Natural killer cell treated with Interleukin-12 subunit alpha and Interleukin-12 subunit beta and Interleukin-15 and Interleukin-18, amount 100 ng/mL, for 72 hours (primary cell): ENCODE measurements at regions not wholly inside any gene's neighbourhood (a gene's known extent, or its start where the extent isn't known, plus 50 kb on each side); places are given as distances from the start of the nearest gene placed in this dataset.

Experiments
- ATAC-seq, 2 donors: fragments of 150-1000 bp; cut with Tn5 transposase in 1 of 2; sonication (Bioruptor Pico), chemical (Tn5 transposase) in 1 of 2; 2 replicates each; pipeline ENCODE4 v1.10.0; 2021
- DNase-seq: peaks from one replicate; pipeline ENCODE4 v3.0.0; 2022; ENCODE audit warnings: low spot score
- H3K27ac Mint-ChIP-seq, 2 donors: 1 replicate in 1 of 2; 2 replicates in 1 of 2; pipeline ENCODE4 v1.8.0; 2022; ENCODE audit warnings: mixed read lengths in 2 of 2, mild to moderate bottlenecking in 1 of 2, moderate library complexity in 1 of 2
- H3K27me3 Mint-ChIP-seq, 2 donors: 1 replicate in 1 of 2; 2 replicates in 1 of 2; pipeline ENCODE4 v1.8.0; 2022; ENCODE audit warnings: mixed read lengths in 2 of 2
- H3K36me3 Mint-ChIP-seq: one replicate; pipeline ENCODE4 v1.8.0; 2022; ENCODE audit warnings: mixed read lengths
- H3K4me1 Mint-ChIP-seq, 2 donors: 1 replicate in 1 of 2; 2 replicates in 1 of 2; pipeline ENCODE4 v1.8.0; 2022; ENCODE audit warnings: low read depth in 2 of 2, mixed read lengths in 2 of 2, mild to moderate bottlenecking in 1 of 2
- H3K4me3 Mint-ChIP-seq: one replicate; pipeline ENCODE4 v1.8.0; 2022; ENCODE audit warnings: mixed read lengths
- H3K9me3 Mint-ChIP-seq: 2 replicates; pipeline ENCODE4 v1.8.0; 2022; ENCODE audit warnings: mixed read lengths

- peaks cover 1% of the 10 kb centered on the region for H3K36me3 Mint-ChIP-seq
- H3K4me3 Mint-ChIP-seq = no peak overlapping the region
- no peaks in the 10 kb centered on the region for H3K9me3 Mint-ChIP-seq
- peak; percentile 79 to 87 for ATAC-seq
- DNase-seq = no peak
- H3K27ac Mint-ChIP-seq = no peak overlapping the region
- H3K4me1 Mint-ChIP-seq = peaks cover 9% of the 10 kb centered on the region in 2 donors
- H3K27me3 Mint-ChIP-seq = peaks cover 1 to 5% of the 10 kb centered on the region in 2 donors
These were observed 75.5 kb upstream of the KLF7 start for GRCh38 chr2:207241198-207241597.

DNA sequence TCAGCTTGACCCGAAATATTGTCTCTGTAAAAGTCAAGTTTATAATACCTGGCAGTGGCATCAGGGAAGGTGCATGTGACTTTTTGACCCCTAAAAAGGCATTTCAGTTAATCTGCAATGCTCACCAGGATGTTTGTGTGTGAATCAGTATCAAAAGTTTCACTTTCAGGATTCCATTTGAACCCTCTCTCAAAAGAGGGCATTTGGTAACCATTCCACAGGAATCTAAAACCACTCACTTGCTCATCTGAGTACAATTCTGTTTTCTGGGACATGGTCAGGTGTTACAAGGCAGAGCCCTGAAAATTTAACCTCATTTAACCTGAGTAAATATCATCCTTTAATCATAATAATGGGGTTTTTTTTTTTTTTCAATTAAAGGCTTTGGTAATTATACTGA, 77.9 kb upstream of the KLF7 start:
- H3K36me3 Mint-ChIP-seq = no peaks in the 10 kb centered on the region
- peaks cover 6 to 9% of the 10 kb centered on the region in 2 donors for H3K4me1 Mint-ChIP-seq
- peaks cover 0 to 2% of the 10 kb centered on the region in 2 donors for H3K27me3 Mint-ChIP-seq
- no peak overlapping the region for H3K27ac Mint-ChIP-seq
- H3K4me3 Mint-ChIP-seq = no peak overlapping the region
- no peak for ATAC-seq
- DNase-seq = no peak
- H3K9me3 Mint-ChIP-seq = no peaks in the 10 kb centered on the region

- H3K36me3 Mint-ChIP-seq = no peaks in the 10 kb centered on the region
- H3K9me3 Mint-ChIP-seq = no peaks in the 10 kb centered on the region
- no peak for DNase-seq
- H3K4me3 Mint-ChIP-seq = no peak overlapping the region
- peaks cover 0 to 4% of the 10 kb centered on the region in 2 donors for H3K4me1 Mint-ChIP-seq
- no peak overlapping the region for H3K27ac Mint-ChIP-seq
- ATAC-seq = no peak
- peaks cover 0 to 3% of the 10 kb centered on the region in 2 donors for H3K27me3 Mint-ChIP-seq
These were observed 79.5 kb upstream of the KLF7 start for GRCh38 chr2:207244971-207245925.

- H3K36me3 Mint-ChIP-seq = no peaks in the 10 kb centered on the region
- peak overlapping the region in 1 of 2 donors; percentile 8 for H3K27ac Mint-ChIP-seq
- ATAC-seq (no peak), DNase-seq (no peak)
- H3K9me3 Mint-ChIP-seq = no peaks in the 10 kb centered on the region
- peaks cover 0 to 9% of the 10 kb centered on the region in 2 donors for H3K4me1 Mint-ChIP-seq
- no peak overlapping the region for H3K4me3 Mint-ChIP-seq
- H3K27me3 Mint-ChIP-seq = peaks cover 16 to 27% of the 10 kb centered on the region in 2 donors
These were observed 83.1 kb upstream of the KLF7 start for GRCh38 chr2:207248702-207249377.

GRCh38 chr2:207251022-207251421, 85.3 kb upstream of the KLF7 start:
- Mint-ChIP-seq H3K27me3 (peaks cover 26 to 45% of the 10 kb centered on the region in 2 donors), H3K9me3 (no peaks in the 10 kb centered on the region), H3K4me3 (no peak overlapping the region), H3K27ac (no peak overlapping the region), H3K36me3 (no peaks in the 10 kb centered on the region), H3K4me1 (peaks cover 7 to 19% of the 10 kb centered on the region in 2 donors)
- ATAC-seq = no peak
- DNase-seq = no peak

DNA sequence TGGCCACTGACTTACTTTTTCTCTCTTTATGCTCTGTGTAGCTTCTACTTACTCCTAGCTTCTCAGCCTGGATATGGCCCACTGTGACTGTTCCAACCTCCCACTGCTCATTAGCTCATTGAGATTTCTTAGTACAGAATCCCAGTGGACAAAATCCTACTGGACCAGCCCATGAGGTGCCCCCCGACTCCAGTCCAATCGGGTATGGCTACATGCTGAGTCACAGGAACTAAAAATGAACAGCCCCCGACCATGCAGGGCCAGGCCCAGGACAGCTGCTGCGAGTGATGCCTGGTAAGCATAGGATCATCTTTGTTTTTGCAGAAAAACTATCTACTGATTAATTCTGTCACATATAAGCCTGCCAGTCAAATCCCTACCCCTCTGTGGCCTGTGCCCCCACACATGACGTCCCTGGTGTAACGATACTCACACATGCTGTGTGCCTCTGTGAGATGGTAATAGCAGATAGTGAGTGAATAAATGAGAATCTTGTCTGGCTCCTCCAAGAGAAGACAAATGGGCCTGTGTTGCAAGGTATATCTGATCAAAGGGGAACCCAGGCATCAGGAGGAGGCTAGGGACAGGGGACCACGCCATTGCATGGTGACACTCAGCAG, 85.9 kb upstream of the KLF7 start:
- DNase-seq = no peak
- H3K4me3 Mint-ChIP-seq = no peak overlapping the region
- ATAC-seq = peak in 1 of 2 donors; percentile 27
- no peak overlapping the region for H3K27ac Mint-ChIP-seq
- peaks cover 29 to 51% of the 10 kb centered on the region in 2 donors for H3K27me3 Mint-ChIP-seq
- H3K36me3 Mint-ChIP-seq = no peaks in the 10 kb centered on the region
- no peaks in the 10 kb centered on the region for H3K9me3 Mint-ChIP-seq
- H3K4me1 Mint-ChIP-seq = peaks cover 7 to 19% of the 10 kb centered on the region in 2 donors

- DNase-seq = no peak
- no peak for ATAC-seq
- H3K27me3 Mint-ChIP-seq = peaks cover 31 to 53% of the 10 kb centered on the region in 2 donors
- H3K36me3 Mint-ChIP-seq = no peaks in the 10 kb centered on the region
- H3K9me3 Mint-ChIP-seq = no peaks in the 10 kb centered on the region
- H3K4me1 Mint-ChIP-seq = peaks cover 7 to 19% of the 10 kb centered on the region in 2 donors
- no peak overlapping the region for H3K4me3 Mint-ChIP-seq
- H3K27ac Mint-ChIP-seq = peak overlapping the region in 1 of 2 donors; percentile 6
These were observed 86.7 kb upstream of the KLF7 start for GRCh38 chr2:207252416-207252815.

GRCh38 chr2:207252979-207253645, 87.4 kb upstream of the KLF7 start:
- Mint-ChIP-seq H3K27me3 (peaks cover 31 to 53% of the 10 kb centered on the region in 2 donors), H3K27ac (no peak overlapping the region), H3K36me3 (no peaks in the 10 kb centered on the region), H3K4me3 (no peak overlapping the region), H3K4me1 (peaks cover 7 to 19% of the 10 kb centered on the region in 2 donors), H3K9me3 (no peaks in the 10 kb centered on the region)
- DNase-seq (no peak), ATAC-seq (no peak)

GRCh38 chr2:207253666-207254345, 88.1 kb upstream of the KLF7 start:
- Mint-ChIP-seq H3K36me3 (no peaks in the 10 kb centered on the region), H3K4me1 (peaks cover 7 to 19% of the 10 kb centered on the region in 2 donors), H3K4me3 (no peak overlapping the region), H3K9me3 (no peaks in the 10 kb centered on the region), H3K27me3 (peaks cover 31 to 53% of the 10 kb centered on the region in 2 donors), H3K27ac (no peak overlapping the region)
- DNase-seq (no peak), ATAC-seq (no peak)

DNA sequence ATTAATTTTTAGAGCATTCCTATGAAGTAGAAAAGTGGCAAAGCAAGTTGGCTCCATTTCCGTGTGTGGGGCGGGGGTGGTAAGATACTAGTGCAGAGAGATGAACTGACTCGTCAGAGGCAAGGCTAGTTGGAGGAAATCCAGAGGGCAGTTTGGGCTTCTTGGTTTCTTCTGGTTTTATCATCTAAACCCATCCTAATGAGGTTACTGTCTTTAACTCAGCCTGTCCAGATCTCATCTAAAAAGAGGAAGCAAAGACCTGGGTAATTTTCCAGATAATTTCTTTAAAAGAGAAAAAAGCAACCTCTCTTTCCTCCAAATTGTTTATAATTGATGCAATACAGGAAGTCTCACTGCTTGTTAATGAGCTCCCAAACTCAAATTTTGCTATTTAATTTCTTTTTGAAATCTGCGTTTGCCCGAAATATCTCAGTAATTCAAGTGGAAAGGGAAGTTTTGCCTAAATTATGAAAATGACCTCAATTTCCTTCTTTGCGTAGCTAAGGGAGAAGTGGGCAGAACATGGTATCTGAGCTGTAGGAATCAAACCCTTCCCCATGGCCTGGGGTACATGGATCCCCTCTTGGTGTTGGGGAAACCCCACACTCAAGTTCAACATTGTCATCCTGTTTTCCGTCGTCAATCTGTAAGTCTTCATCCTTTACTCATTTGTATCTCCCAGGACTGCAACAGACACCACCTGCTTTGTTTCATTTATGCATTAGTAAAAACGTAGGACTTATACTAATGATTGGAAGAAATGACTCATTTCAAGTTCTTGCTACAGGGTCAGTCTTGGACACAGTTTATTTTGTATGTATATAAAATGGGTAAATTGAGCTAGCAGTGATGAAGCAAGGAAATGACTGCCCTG, 89.1 kb upstream of the KLF7 start:
- Mint-ChIP-seq H3K27me3 (peaks cover 31 to 59% of the 10 kb centered on the region in 2 donors), H3K27ac (peak overlapping the region in 1 of 2 donors; percentile 4), H3K9me3 (no peaks in the 10 kb centered on the region), H3K36me3 (no peaks in the 10 kb centered on the region), H3K4me1 (peaks cover 7 to 15% of the 10 kb centered on the region in 2 donors), H3K4me3 (no peak overlapping the region)
- ATAC-seq = no peak
- DNase-seq = no peak

DNA sequence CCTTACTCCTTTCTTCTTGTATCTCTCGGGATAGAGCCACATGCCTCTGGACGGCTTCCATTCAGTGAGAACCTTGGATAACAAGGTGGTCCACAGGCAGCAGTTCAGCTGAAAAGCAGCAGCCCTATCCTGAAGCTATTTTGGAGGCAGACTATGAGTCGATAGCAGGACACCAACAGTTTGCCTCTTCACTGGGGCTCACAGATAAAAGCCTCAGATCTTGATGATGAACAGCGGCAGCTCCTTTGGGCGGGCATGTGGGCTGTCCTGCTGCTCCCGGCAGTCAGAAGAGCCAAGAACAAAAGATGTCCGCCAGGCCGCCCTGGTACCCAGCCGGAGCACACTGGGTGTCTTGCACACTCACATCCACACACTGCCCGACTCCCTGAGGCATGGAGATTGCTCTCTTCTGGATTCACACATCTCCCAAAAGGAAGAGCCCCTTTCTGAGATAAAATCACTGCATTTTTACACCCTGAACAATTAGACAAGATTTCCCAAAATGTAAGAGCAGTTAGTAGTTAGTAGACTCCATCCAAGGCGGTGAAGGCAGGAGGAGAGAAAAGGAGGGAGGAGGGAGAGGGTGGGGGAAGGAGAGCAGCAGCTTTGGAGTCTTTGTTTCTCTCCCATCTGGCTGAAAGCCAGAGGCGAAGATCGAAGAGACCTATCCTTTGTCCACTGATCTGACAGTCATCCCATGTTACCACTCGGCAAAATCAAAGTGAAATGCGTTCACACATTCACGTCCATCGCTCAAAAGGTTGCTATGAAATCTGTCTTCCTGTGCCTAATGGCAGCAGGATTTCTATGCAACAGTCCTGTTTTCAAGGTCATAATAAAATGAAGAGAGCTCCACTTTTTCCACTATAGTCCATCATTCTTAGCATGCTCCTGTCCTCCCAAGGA, 90.1 kb upstream of the KLF7 start:
- H3K27ac Mint-ChIP-seq = peak overlapping the region in 1 of 2 donors; percentile 4
- peaks cover 7 to 15% of the 10 kb centered on the region in 2 donors for H3K4me1 Mint-ChIP-seq
- no peaks in the 10 kb centered on the region for H3K9me3 Mint-ChIP-seq
- H3K36me3 Mint-ChIP-seq = no peaks in the 10 kb centered on the region
- peaks cover 37 to 69% of the 10 kb centered on the region in 2 donors for H3K27me3 Mint-ChIP-seq
- no peak overlapping the region for H3K4me3 Mint-ChIP-seq
- DNase-seq (no peak), ATAC-seq (no peak)
